Stomach (tissue), 4 donors: ENCODE measurements at regions not wholly inside any gene's neighbourhood (a gene's known extent, or its start where the extent isn't known, plus 50 kb on each side); places are given as distances from the start of the nearest gene placed in this dataset.

Experiments
- POLR2A ChIP-seq, 4 donors: fragments of 450-650 bp; IDR thresholded peaks; one replicate each; pipeline ENCODE4 v1.6.1; 2016; ENCODE audit warnings: antibody characterized with exemption in 4 of 4, control low read depth in 2 of 4, mild to moderate bottlenecking in 1 of 4, moderate library complexity in 1 of 4
- TF ChIP-seq, protein P1 (sequence below), 7 experiments: fragments of 450-650 bp in 4 of 7; fragments of 200-600 bp in 3 of 7; sonication (generic) in 3 of 7; IDR thresholded peaks; one replicate each; pipeline ENCODE4 v1.5.1; 2016 to 2019; ENCODE audit warnings: antibody characterized with exemption in 7 of 7, control low read depth in 2 of 7, mild to moderate bottlenecking in 1 of 7

GRCh38 chr6:146866731-146867414 is 268.1 kb downstream of the ADGB start:
- TF ChIP-seq POLR2A (IDR thresholded peaks at IDR 0.05), result no peak
- TF ChIP-seq, protein P1, sequence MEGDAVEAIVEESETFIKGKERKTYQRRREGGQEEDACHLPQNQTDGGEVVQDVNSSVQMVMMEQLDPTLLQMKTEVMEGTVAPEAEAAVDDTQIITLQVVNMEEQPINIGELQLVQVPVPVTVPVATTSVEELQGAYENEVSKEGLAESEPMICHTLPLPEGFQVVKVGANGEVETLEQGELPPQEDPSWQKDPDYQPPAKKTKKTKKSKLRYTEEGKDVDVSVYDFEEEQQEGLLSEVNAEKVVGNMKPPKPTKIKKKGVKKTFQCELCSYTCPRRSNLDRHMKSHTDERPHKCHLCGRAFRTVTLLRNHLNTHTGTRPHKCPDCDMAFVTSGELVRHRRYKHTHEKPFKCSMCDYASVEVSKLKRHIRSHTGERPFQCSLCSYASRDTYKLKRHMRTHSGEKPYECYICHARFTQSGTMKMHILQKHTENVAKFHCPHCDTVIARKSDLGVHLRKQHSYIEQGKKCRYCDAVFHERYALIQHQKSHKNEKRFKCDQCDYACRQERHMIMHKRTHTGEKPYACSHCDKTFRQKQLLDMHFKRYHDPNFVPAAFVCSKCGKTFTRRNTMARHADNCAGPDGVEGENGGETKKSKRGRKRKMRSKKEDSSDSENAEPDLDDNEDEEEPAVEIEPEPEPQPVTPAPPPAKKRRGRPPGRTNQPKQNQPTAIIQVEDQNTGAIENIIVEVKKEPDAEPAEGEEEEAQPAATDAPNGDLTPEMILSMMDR (IDR thresholded peaks at IDR 0.05), result no peak
